ENCODE measurements at regions not wholly inside any gene's neighbourhood (a gene's known extent, or its start where the extent isn't known, plus 50 kb on each side); places are given as distances from the start of the nearest gene placed in this dataset.

GRCh38 chr6:23568292-23568691, 557.7 kb upstream of the NRSN1 start:
- TF ChIP-seq CTCF (IDR thresholded peaks at IDR 0.05) (no peak), POLR2A (IDR thresholded peaks at IDR 0.05) (no peak)
- H3K4me3 ChIP-seq, result no peak overlapping the region
- WGBS, 2 donors, result 53 to 70% methylated on average over 1 of the region's 1 CpG

GRCh38 chr6:23584134-23584763, 541.8 kb upstream of the NRSN1 start:
- H3K4me1 ChIP-seq, result no peaks in the 10 kb centered on the region
- H3K27ac ChIP-seq, result no peak overlapping the region
- DNase-seq (no peak), ATAC-seq (no peak)
- TF ChIP-seq POLR2A (IDR thresholded peaks at IDR 0.05) (no peak), CTCF (IDR thresholded peaks at IDR 0.05) (no peak)
- H3K4me3 ChIP-seq, result no peak overlapping the region
- H3K9me3 ChIP-seq, result no peaks in the 10 kb centered on the region
- WGBS, 2 donors, result 16 to 19% methylated on average over 5 of the region's 5 CpGs
- no peaks in the 10 kb centered on the region for H3K27me3 ChIP-seq
- no peaks in the 10 kb centered on the region for H3K36me3 ChIP-seq (replicated peaks in 1 of 2; ENCODE audit: insufficient read depth in 1 of 2, low read depth in 2 of 2)
- intact Hi-C loops (cut with DNase I), result no loop called here

More at GRCh38 chr6:23568292-23568691, 557.7 kb upstream of the NRSN1 start:
- no peaks in the 10 kb centered on the region for H3K9me3 ChIP-seq
- intact Hi-C loops (cut with DNase I), result no loop called here
- H3K27ac ChIP-seq, result no peak overlapping the region
- H3K4me1 ChIP-seq, result no peaks in the 10 kb centered on the region
- ATAC-seq, result no peak
- no peaks in the 10 kb centered on the region for H3K36me3 ChIP-seq (replicated peaks in 1 of 2; ENCODE audit: insufficient read depth in 1 of 2, low read depth in 2 of 2)
- DNase-seq, result no peak
- no peaks in the 10 kb centered on the region for H3K27me3 ChIP-seq

- no peak for ATAC-seq
Measured at GRCh38 chr6:23587582-23587981, 538.4 kb upstream of the NRSN1 start.

GRCh38 chr6:23589811-23590210, 536.2 kb upstream of the NRSN1 start:
- Histone ChIP-seq H3K36me3 (replicated peaks in 1 of 2; ENCODE audit: insufficient read depth in 1 of 2, low read depth in 2 of 2) (no peaks in the 10 kb centered on the region), H3K4me1 (no peaks in the 10 kb centered on the region), H3K27ac (no peak overlapping the region), H3K9me3 (no peaks in the 10 kb centered on the region), H3K27me3 (no peaks in the 10 kb centered on the region), H3K4me3 (no peak overlapping the region)
- intact Hi-C loops (cut with DNase I), result no loop called here
- DNase-seq (no peak), ATAC-seq (no peak)
- 47 to 49% methylated on average over 2 of the region's 2 CpGs for WGBS, 2 donors
- TF ChIP-seq POLR2A (IDR thresholded peaks at IDR 0.05), result no peak
- TF ChIP-seq CTCF (IDR thresholded peaks at IDR 0.05), result no peak

More at GRCh38 chr6:23587582-23587981, 538.4 kb upstream of the NRSN1 start:
- H3K36me3 ChIP-seq (replicated peaks in 1 of 2; ENCODE audit: insufficient read depth in 1 of 2, low read depth in 2 of 2), result no peaks in the 10 kb centered on the region
- no peaks in the 10 kb centered on the region for H3K27me3 ChIP-seq
- H3K4me1 ChIP-seq, result no peaks in the 10 kb centered on the region
- no peak for DNase-seq
- no peak overlapping the region for H3K27ac ChIP-seq
- no peak for TF ChIP-seq CTCF (IDR thresholded peaks at IDR 0.05)
- TF ChIP-seq POLR2A (IDR thresholded peaks at IDR 0.05), result no peak
- 20 to 33% methylated on average over 1 of the region's 1 CpG for WGBS, 2 donors
- no peaks in the 10 kb centered on the region for H3K9me3 ChIP-seq
- intact Hi-C loops (cut with DNase I), result no loop called here
- no peak overlapping the region for H3K4me3 ChIP-seq

GRCh38 chr6:23590498-23591126, 535.4 kb upstream of the NRSN1 start:
- TF ChIP-seq CTCF (IDR thresholded peaks at IDR 0.05), result no peak
- no peak for TF ChIP-seq POLR2A (IDR thresholded peaks at IDR 0.05)
- DNase-seq (no peak), ATAC-seq (no peak)
- 11 to 14% methylated on average over 1 of the region's 1 CpG for WGBS, 2 donors
- no peaks in the 10 kb centered on the region for H3K36me3 ChIP-seq (replicated peaks in 1 of 2; ENCODE audit: insufficient read depth in 1 of 2, low read depth in 2 of 2)
- H3K4me3 ChIP-seq, result no peak overlapping the region
- no peaks in the 10 kb centered on the region for H3K4me1 ChIP-seq
- no peaks in the 10 kb centered on the region for H3K27me3 ChIP-seq
- intact Hi-C loops (cut with DNase I), result no loop called here
- no peak overlapping the region for H3K27ac ChIP-seq
- no peaks in the 10 kb centered on the region for H3K9me3 ChIP-seq
